ENCODE measurements at regions not wholly inside any gene's neighbourhood (a gene's known extent, or its start where the extent isn't known, plus 50 kb on each side); places are given as distances from the start of the nearest gene placed in this dataset.

GRCh38 chr10:111967547-111967946 lies 216.0 kb downstream of the GPAM start:
- intact Hi-C loops (cut with micrococcal nuclease) = no loop called here
- H3K27ac Mint-ChIP-seq = no peak overlapping the region

GRCh38 chr10:111968647-111969046 lies 214.9 kb downstream of the GPAM start:
- no peak for ATAC-seq
- Mint-ChIP-seq H3K27me3 (ENCODE audit: low read depth in 2 of 2) (no peaks in the 10 kb centered on the region), H3K36me3 (no peaks in the 10 kb centered on the region), H3K27ac (no peak overlapping the region), H3K4me3 (no peak overlapping the region), H3K4me1 (no peaks in the 10 kb centered on the region), H3K9me3 (peaks cover 5 to 8% of the 10 kb centered on the region in 2 donors)
- Histone ChIP-seq H3K27me3 (ENCODE audit: control insufficient read depth, insufficient read depth, low read length) (no peaks in the 10 kb centered on the region), H3K4me1 (ENCODE audit: control insufficient read depth, insufficient read depth, low read length) (no peaks in the 10 kb centered on the region), H3K36me3 (ENCODE audit: control insufficient read depth, insufficient read depth, low read length) (no peaks in the 10 kb centered on the region), H3K27ac (ENCODE audit: low read length) (no peak overlapping the region), H3K9me3 (ENCODE audit: control insufficient read depth, insufficient read depth, low read length) (no peaks in the 10 kb centered on the region), H3K4me3 (ENCODE audit: low read length) (no peak overlapping the region)
- intact Hi-C loops (cut with micrococcal nuclease) = no loop called here
- DNase-seq = no peak
- WGBS (ENCODE audit: insufficient coverage) = 91% methylated on average over 1 of the region's 3 CpGs
- no peak for TF ChIP-seq CTCF (IDR thresholded peaks at IDR 0.05)

More at GRCh38 chr10:111967547-111967946, 216.0 kb downstream of the GPAM start:
- no peak overlapping the region for H3K4me3 ChIP-seq (ENCODE audit: low read length)
- no peaks in the 10 kb centered on the region for H3K9me3 ChIP-seq (ENCODE audit: control insufficient read depth, insufficient read depth, low read length)
- H3K4me1 Mint-ChIP-seq = no peaks in the 10 kb centered on the region
- H3K9me3 Mint-ChIP-seq = peaks cover 8 to 12% of the 10 kb centered on the region in 2 donors
- DNase-seq (no peak), ATAC-seq (no peak)
- no peak overlapping the region for H3K4me3 Mint-ChIP-seq
- no peaks in the 10 kb centered on the region for H3K36me3 ChIP-seq (ENCODE audit: control insufficient read depth, insufficient read depth, low read length)
- H3K27me3 ChIP-seq (ENCODE audit: control insufficient read depth, insufficient read depth, low read length) = no peaks in the 10 kb centered on the region
- no peak for TF ChIP-seq CTCF (IDR thresholded peaks at IDR 0.05)
- no peaks in the 10 kb centered on the region for H3K27me3 Mint-ChIP-seq (ENCODE audit: low read depth in 2 of 2)
- no peak overlapping the region for H3K27ac ChIP-seq (ENCODE audit: low read length)
- no peaks in the 10 kb centered on the region for H3K36me3 Mint-ChIP-seq
- WGBS (ENCODE audit: insufficient coverage) = 97% methylated on average over 2 of the region's 2 CpGs
- no peaks in the 10 kb centered on the region for H3K4me1 ChIP-seq (ENCODE audit: control insufficient read depth, insufficient read depth, low read length)

GRCh38 chr10:111970111-111970510 lies 213.5 kb downstream of the GPAM start:
- Mint-ChIP-seq H3K36me3 (no peaks in the 10 kb centered on the region), H3K4me1 (no peaks in the 10 kb centered on the region)
- intact Hi-C loops (cut with micrococcal nuclease) = no loop called here

More at GRCh38 chr10:111970111-111970510, 213.5 kb downstream of the GPAM start:
- no peaks in the 10 kb centered on the region for H3K9me3 ChIP-seq (ENCODE audit: control insufficient read depth, insufficient read depth, low read length)
- H3K4me3 Mint-ChIP-seq = no peak overlapping the region
- no peak overlapping the region for H3K27ac ChIP-seq (ENCODE audit: low read length)
- no peaks in the 10 kb centered on the region for H3K27me3 ChIP-seq (ENCODE audit: control insufficient read depth, insufficient read depth, low read length)
- no peak overlapping the region for H3K4me3 ChIP-seq (ENCODE audit: low read length)
- no peaks in the 10 kb centered on the region for H3K4me1 ChIP-seq (ENCODE audit: control insufficient read depth, insufficient read depth, low read length)
- TF ChIP-seq CTCF (IDR thresholded peaks at IDR 0.05) = no peak
- 96% methylated on average over 5 of the region's 5 CpGs for WGBS (ENCODE audit: insufficient coverage)
- H3K27ac Mint-ChIP-seq = no peak overlapping the region
- H3K36me3 ChIP-seq (ENCODE audit: control insufficient read depth, insufficient read depth, low read length) = no peaks in the 10 kb centered on the region
- DNase-seq = no peak
- no peak for ATAC-seq
- no peaks in the 10 kb centered on the region for H3K27me3 Mint-ChIP-seq (ENCODE audit: low read depth in 2 of 2)
- H3K9me3 Mint-ChIP-seq = peaks cover 5 to 11% of the 10 kb centered on the region in 2 donors
